GM21786 (cell line): ENCODE measurements at regions not wholly inside any gene's neighbourhood (a gene's known extent, or its start where the extent isn't known, plus 50 kb on each side); places are given as distances from the start of the nearest gene placed in this dataset.

Source experiments
- ATAC-seq: cut with Tn5 transposase; IDR thresholded peaks from one replicate; pipeline ENCODE4 v1.9.1; 2021; ENCODE audit not compliant: unreplicated experiment

DNA sequence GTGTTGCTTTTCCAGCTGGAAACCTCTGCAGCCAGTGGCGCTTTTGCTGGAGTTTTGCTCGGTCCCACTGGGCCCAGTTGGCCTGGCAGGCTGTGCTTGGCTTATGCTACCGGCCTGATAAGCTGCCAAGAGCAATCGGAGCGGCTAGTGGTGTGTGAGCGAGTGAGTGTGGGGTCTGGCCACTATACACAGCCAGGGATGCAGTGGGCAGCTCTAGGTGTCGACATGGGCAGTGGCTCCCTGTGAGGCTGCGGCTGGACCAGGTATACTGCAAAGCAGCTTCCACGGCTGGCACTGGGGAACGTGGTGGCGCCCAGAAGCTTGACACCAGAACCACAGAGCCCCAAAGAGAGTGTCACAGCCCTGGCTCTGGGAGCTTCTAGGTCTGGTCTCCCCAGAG is 996.5 kb downstream of the GRIK2 start:
- no peak for ATAC-seq

DNA sequence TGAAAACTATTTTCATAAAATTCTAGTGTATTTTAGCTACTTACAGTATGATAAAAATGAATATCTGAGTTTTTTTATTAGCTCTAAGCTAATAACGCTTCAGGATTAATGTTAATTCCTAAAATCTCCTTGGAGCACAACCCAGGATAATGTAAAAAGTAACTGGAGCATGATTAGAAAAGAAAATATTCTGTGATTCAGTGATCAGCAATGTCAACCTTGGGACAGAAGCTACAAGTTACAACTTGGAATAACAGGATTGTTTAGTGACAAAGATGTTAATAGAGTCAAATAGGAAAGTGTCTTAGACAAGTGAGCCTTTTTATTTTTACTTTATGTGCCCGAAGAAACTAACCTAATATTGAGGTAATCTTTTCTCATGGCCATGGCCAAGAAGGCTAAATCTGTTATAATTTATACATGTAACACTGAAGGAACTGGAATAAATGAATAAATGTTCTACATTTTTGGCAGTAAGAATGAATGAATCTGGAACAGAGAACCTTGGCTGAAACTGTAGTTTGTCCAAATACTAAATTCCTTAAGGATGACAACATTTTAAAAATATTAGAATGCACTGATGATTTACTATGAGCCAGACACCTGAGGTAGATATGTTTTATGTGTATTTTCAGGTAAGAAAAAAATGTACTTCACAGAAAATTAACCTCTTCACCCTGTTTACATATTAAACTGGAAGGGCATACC is 994.0 kb downstream of the GRIK2 start:
- no peak for ATAC-seq

DNA sequence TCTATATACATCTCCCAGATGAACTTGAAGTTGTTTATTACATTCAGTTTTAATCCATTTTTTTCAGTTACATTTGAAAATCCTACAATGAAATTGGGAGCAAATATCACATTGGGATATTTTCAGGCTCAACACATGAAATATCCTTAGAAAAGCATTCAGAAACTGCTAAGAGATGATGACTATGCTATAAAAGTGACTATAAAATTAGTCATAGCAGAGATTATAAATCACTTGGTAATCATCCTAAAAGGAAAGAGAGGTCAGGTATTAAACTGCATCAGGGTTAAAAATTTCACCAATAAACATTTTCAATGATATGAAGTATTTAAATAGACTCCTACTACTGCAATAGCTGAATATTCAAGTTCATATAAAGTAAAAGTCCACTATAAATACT is 987.7 kb downstream of the GRIK2 start:
- ATAC-seq, result no peak

DNA sequence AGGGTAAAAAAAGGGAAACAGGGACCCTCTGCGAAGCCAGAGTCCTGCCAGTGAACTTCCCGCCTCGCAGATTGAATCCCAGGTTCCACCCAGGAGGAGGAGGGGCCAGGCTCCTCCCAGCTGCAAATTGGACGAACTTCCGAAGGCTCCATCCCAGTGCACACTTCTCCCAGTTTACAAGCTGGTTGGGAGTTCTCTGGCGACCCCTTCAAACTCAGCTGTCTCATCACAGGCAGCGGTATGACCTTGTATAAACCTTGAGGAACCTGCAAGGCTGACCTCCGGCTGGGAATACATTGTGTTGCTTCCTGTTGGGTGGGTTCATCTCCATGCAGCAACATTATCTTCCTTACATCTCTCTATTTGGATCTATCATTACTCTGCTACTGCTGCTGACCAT is 962.7 kb downstream of the GRIK2 start:
- no peak for ATAC-seq

DNA sequence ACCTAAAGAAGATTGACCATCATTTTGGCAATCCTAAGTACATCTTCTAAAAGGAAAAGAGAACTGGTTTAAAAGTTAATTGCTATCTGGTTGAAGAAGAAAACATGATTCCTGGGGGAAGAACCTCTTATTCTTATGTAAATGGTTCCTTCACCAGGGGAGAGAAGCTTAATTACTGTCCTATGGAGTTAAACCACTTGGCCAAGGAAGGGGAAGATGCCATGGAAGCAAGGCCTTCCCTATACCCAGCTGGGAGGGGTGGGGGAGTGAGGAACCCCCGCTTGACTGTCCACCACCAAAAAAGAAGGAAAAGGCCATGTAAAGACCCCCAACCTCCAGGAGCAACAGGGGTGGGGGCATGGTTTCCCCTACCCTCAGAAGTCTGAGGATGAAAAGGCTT is 962.1 kb downstream of the GRIK2 start:
- no peak for ATAC-seq

DNA sequence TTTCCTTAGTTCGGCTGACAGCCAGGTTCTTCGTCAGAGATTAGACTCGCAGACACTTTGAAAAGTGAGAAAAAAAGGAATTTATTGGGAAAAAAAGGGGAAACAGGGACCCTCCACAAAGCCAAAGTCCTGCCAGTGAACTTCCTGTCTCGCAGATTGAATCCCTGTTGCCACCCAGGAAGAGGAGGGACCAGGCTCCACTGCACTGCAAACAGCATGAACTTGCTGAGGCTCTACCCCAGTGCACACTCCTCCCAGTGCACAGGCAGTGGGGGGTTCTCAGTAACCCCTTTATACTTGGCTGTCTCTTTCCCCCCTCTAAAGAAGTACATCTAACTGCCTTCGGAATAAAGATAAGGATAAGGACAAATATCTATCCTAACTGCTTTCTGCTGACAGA is 959.0 kb downstream of the GRIK2 start:
- ATAC-seq, result no peak

DNA sequence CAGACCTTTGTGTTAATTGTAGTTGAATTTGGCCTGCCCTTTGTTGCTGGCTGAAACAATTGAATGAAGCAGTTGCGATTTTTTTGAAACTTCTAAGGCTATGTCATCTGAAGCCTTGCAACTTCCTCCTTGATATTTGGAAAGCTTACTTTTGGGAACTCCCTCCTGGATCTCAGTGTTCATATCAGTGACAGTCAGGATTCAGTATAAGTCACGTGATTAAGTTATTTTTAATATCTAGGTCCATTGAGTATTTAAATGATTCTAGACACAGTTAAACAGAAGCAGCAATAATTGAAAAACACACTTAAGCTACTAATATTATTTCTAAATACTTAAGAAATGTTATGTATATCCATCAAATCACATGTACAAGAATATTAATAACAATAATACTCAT is 951.3 kb downstream of the GRIK2 start:
- no peak for ATAC-seq

DNA sequence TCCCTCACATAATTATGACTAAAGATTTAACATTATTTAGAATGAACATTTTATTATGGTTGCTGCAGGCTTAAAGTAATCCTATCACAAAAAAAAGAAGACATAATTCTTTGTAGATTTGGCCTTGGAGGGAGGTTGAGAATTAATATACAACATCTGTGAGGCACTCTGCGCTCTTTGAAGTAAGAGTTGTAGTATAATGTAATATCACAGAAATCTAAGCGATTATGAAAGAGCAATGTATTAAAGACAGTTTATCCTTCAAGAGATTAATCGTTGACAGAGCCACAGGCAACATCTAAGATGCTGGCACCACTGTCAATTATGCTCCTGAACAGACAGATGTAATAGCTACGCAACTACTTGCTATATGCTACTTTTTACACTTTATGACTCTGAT is 946.8 kb downstream of the GRIK2 start:
- ATAC-seq, result no peak

DNA sequence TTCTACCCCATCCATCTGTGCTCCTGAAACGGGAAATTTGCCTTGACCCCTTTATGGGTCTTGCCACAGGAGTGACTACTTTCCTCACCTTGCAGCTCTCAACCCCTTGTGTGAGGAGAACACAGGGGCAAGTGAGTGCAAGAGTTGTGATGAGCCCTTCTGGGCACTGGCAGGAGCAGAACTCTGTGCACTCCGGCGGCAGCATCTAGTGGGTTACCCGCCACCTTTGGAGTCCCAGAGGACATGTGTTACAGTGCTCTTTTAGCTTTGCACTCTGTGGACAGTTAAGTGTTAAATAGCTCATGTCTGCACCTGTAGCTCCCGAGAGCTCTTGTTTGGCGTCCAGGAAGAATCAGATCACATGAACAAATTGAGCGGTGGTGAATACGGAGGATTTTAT is 940.2 kb downstream of the GRIK2 start:
- ATAC-seq, result no peak

DNA sequence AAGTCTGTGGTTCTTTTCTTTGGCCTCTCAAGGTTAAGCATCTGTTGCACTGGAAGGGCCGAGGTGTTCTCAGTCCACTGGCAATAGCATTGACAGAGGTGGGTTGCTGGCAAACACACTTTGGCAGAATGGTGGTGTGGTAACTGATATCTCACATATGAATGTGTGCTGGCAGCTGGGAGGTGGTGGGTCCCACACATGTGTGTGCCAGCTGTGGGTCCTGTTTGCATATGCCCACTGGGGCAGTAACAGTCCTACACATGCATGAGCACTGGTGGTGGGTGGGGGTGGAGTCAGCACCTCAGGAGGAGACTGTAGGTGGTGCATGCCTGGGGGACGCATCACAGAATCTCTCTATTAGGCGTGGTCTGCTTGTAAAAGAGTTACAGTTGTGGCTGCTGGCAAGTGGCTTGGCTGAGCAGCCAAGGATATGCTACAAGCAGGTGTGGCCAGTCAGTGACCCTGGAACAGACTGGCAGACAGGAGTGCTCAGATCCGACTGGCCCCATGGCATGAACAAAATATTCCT is 934.3 kb downstream of the GRIK2 start:
- no peak for ATAC-seq

DNA sequence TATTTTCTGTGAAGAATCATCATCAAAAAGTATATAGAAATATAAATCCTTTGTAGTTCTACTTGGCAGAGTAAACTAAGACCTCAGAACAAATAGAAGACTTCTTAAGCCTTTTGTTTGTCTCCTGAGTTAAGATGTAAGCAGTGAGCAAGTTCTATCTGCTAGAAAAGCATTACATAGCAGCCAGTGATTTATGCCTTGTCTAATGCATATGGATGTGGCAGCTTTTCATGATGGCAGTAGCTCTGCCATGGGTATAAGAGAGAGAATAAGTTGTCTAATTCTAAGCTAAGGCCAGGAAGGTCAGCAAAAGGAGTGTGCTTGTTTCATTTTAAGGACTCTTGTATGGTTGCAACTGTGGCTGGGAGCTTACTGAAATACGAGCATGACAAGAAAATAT is 920.2 kb downstream of the GRIK2 start:
- ATAC-seq, result no peak

DNA sequence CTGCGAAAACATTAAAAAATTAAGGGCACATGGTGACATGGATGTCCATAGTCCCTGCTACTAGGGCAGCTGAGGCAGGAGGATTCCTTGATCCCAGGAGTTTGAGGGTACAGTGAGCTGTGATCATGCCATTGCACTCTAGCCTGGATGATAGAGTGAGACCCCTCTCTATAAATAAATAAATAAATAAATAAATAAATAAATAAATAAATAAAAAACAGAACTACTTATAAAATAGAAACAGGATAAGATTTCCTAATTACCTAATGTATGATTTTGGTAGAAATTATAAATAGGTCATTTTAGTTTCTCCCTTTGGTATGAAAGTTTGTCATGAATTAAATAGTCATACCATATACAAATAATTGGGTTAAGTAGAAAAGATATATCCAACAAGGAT is 916.2 kb downstream of the GRIK2 start:
- no peak for ATAC-seq

DNA sequence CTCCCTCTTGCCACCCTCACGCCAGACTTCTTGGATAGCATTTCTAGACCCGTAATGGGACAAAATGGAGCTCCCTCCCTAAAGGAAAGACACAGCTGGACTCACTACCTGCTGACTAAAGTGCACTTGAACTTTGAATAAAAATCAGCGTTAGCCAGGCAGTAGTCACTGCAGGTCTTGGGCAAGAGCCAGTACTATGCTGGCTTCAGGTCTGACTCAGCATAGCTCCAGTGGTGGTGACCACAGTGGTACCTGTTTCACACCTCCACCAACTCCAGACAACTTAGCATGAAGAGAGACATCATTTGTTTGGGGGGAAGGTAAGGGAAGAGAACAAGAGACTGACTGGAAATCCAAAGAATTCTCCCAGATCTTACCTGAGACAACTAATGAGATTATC is 906.8 kb downstream of the GRIK2 start:
- no peak for ATAC-seq

DNA sequence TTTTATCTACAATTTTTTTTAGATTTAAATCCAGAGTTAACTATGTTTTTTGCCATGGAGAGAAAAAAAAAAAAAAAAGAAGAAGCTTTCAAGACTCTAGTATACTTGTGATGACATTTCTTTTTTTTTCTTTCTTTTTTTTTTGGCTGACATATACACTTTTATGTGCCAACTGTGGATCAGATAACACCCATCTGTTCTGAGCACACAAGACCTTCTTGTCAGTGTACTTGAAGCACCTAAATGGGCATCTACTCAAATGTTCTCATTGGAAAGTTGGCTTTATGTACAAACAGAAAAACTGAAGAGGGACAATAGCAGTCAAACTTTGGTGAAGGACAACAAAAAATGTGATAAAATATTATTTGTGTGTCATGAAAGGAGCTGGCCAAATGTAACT is 904.5 kb downstream of the GRIK2 start:
- no peak for ATAC-seq
